ENCODE measurements at regions not wholly inside any gene's neighbourhood (a gene's known extent, or its start where the extent isn't known, plus 50 kb on each side); places are given as distances from the start of the nearest gene placed in this dataset.

GRCh38 chr11:127074151-127074761 lies 73.7 kb upstream of the KIRREL3 start:
- no peaks in the 10 kb centered on the region for H3K4me1 ChIP-seq
- H3K9me3 ChIP-seq (replicated peaks), result no peaks in the 10 kb centered on the region
- intact Hi-C loops (cut with micrococcal nuclease), result no loop called here
- peaks cover 42% of the 10 kb centered on the region for H3K27me3 ChIP-seq (ENCODE audit: low read depth)
- H3K27ac ChIP-seq (replicated peaks), result no peak overlapping the region
- TF ChIP-seq, protein P1, sequence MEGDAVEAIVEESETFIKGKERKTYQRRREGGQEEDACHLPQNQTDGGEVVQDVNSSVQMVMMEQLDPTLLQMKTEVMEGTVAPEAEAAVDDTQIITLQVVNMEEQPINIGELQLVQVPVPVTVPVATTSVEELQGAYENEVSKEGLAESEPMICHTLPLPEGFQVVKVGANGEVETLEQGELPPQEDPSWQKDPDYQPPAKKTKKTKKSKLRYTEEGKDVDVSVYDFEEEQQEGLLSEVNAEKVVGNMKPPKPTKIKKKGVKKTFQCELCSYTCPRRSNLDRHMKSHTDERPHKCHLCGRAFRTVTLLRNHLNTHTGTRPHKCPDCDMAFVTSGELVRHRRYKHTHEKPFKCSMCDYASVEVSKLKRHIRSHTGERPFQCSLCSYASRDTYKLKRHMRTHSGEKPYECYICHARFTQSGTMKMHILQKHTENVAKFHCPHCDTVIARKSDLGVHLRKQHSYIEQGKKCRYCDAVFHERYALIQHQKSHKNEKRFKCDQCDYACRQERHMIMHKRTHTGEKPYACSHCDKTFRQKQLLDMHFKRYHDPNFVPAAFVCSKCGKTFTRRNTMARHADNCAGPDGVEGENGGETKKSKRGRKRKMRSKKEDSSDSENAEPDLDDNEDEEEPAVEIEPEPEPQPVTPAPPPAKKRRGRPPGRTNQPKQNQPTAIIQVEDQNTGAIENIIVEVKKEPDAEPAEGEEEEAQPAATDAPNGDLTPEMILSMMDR (IDR thresholded peaks at IDR 0.05; ENCODE audit: borderline replicate concordance), result no peak
- no peak for DNase-seq
- no peak overlapping the region for H3K4me3 ChIP-seq
- H3K36me3 ChIP-seq, result no peaks in the 10 kb centered on the region

GRCh38 chr11:127073621-127074020 lies 73.1 kb upstream of the KIRREL3 start:
- no peak overlapping the region for H3K27ac ChIP-seq (replicated peaks)
- no peaks in the 10 kb centered on the region for H3K9me3 ChIP-seq (replicated peaks)
- H3K36me3 ChIP-seq, result no peaks in the 10 kb centered on the region
- DNase-seq, result no peak
- no peaks in the 10 kb centered on the region for H3K4me1 ChIP-seq
- TF ChIP-seq, protein P1 (IDR thresholded peaks at IDR 0.05; ENCODE audit: borderline replicate concordance), result no peak
- no peak overlapping the region for H3K4me3 ChIP-seq
- H3K27me3 ChIP-seq (ENCODE audit: low read depth), result peaks cover 42% of the 10 kb centered on the region
- intact Hi-C loops (cut with micrococcal nuclease), result no loop called here

GRCh38 chr11:127071606-127072005 lies 71.0 kb upstream of the KIRREL3 start:
- H3K27me3 ChIP-seq (ENCODE audit: low read depth), result peaks cover 42% of the 10 kb centered on the region
- H3K4me3 ChIP-seq, result no peak overlapping the region
- no peaks in the 10 kb centered on the region for H3K9me3 ChIP-seq (replicated peaks)
- H3K27ac ChIP-seq (replicated peaks), result no peak overlapping the region
- TF ChIP-seq, protein P1 (IDR thresholded peaks at IDR 0.05; ENCODE audit: borderline replicate concordance), result no peak
- DNase-seq, result no peak
- no peaks in the 10 kb centered on the region for H3K36me3 ChIP-seq
- intact Hi-C loops (cut with micrococcal nuclease), result no loop called here
- H3K4me1 ChIP-seq, result no peaks in the 10 kb centered on the region

DNA sequence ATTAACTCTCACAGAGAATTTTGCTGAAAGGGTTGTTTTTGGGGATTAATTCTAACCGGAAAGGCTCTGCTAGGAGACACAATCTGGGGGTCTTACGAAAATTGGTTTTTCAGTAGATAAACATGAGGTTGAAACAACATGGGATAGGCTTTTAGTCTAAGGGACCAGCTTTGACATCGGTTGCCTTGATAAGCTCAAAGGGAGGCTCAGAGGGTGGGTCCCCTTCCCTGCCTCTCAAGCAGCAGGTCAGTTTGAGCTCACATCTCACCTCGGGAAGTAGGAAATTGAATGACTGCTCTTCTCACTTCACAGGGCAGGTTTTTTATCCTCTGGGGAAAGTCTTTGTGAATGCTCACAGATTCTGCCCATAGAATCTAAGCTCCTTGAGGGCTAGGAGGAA lies 70.2 kb upstream of the KIRREL3 start:
- H3K36me3 ChIP-seq, result no peaks in the 10 kb centered on the region
- no peak overlapping the region for H3K4me3 ChIP-seq
- no peaks in the 10 kb centered on the region for H3K4me1 ChIP-seq
- no peaks in the 10 kb centered on the region for H3K9me3 ChIP-seq (replicated peaks)
- H3K27me3 ChIP-seq (ENCODE audit: low read depth), result peaks cover 46% of the 10 kb centered on the region
- intact Hi-C loops (cut with micrococcal nuclease), result no loop called here
- H3K27ac ChIP-seq (replicated peaks), result no peak overlapping the region
- no peak for DNase-seq
- TF ChIP-seq, protein P1 (IDR thresholded peaks at IDR 0.05; ENCODE audit: borderline replicate concordance), result no peak

DNA sequence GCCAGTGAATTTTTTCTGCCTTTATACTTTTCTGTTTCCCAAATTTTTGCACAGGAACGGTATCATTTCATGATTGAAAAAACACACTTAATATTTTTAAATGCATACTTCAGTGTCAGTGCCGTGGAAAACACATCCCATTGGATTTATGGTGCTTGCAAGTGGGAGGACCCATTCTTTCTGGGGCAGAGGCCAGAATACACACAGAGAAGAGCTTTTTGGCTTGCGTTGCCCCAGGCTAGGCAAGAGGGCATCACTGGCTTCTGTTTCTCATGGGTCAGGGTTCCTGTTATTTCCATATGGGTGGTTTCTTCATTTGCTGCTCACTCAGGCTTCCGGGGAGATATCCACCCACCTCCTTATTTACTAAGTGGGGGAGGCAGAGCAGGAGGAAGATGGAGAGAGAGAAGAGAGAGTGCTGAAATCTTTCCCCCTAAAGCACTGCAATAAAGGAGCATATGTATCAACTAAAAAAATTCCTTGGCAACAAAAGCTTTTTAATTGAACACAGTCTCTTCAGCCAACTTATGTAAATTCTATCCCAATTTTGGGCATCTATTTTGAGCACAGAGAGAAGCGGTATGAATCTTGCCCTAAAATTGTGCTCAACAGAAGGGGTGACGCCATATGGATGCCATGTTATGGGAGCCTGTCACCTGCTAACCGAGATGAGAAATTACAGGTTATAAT lies 66.0 kb upstream of the KIRREL3 start:
- Histone ChIP-seq H3K36me3 (no peaks in the 10 kb centered on the region), H3K27ac (replicated peaks) (no peak overlapping the region), H3K4me1 (no peaks in the 10 kb centered on the region), H3K9me3 (replicated peaks) (no peaks in the 10 kb centered on the region), H3K27me3 (ENCODE audit: low read depth) (peaks cover 27% of the 10 kb centered on the region), H3K4me3 (no peak overlapping the region)
- intact Hi-C loops (cut with micrococcal nuclease), result no loop called here
- TF ChIP-seq, protein P1 (IDR thresholded peaks at IDR 0.05; ENCODE audit: borderline replicate concordance), result no peak
- no peak for DNase-seq

Measured in left ventricle myocardium inferior (tissue), 1 donor.